ENCODE measurements at regions not wholly inside any gene's neighbourhood (a gene's known extent, or its start where the extent isn't known, plus 50 kb on each side); places are given as distances from the start of the nearest gene placed in this dataset. TPM values are rescaled to one million over a fixed set of nuclear protein-coding genes. Genes with fewer than 3 reads are reported as not detected.

DNA sequence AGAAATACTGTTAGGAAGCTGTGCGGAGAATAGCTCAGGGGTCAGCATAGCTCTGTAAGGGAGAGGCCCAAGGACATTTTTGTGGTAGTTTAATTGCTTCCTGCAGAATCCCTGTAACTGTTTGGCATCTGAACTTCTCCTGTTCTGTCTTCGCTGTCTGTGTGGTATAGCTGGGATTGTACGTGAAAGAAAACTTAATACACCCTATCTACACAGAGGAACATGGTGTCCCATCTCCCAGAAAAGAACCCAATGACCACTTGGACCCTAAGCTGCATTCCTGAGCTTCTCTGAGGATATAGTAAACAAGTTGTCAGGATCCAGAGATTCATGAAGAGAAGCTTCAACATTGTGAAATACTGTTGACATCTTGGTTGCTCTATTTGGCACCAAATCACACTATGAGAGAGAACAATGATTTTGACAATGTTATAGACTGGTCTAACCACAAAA is 81.3 kb downstream of the CDC42EP3 start (continued):
- TF ChIP-seq JUN (IDR thresholded peaks at IDR 0.05; ENCODE audit: low read depth, low read length) (no peak), CBX5 (IDR thresholded peaks at IDR 0.05; ENCODE audit: low read depth, low read length) (no peak), BACH1 (IDR thresholded peaks at IDR 0.05; ENCODE audit: low read length) (no peak), CREB1 (IDR thresholded peaks at IDR 0.05) (no peak), SAP30 (IDR thresholded peaks at IDR 0.05; ENCODE audit: insufficient read depth, insufficient replicate concordance, low read length) (no peak), SIX5 (IDR thresholded peaks at IDR 0.05; ENCODE audit: low read depth, low read length) (no peak)

Small RNAs in the stretch of these regions (small RNA-seq; reads per million reads assigned to genes)
- not detected for gene RNU6-1116P (ENCODE audit: insufficient read depth)

Data from H1 (cell line).